Right forelimb (tissue), 1 donor: ENCODE measurements at regions not wholly inside any gene's neighbourhood (a gene's known extent, or its start where the extent isn't known, plus 50 kb on each side); places are given as distances from the start of the nearest gene placed in this dataset.
"Not testable (repeated sequence)": the region's sequence is repeated elsewhere in the genome, so short reads cannot be mapped to it uniquely, and the experiment has no call there.

Experiments used
- DNase-seq: peaks from one replicate; pipeline ENCODE4 v3.0.0-alpha.2; 2018

- DNase-seq, result no peak
These were observed 253.6 kb downstream of the THBS2 start for GRCh38 chr6:169000022-169000421.

DNA sequence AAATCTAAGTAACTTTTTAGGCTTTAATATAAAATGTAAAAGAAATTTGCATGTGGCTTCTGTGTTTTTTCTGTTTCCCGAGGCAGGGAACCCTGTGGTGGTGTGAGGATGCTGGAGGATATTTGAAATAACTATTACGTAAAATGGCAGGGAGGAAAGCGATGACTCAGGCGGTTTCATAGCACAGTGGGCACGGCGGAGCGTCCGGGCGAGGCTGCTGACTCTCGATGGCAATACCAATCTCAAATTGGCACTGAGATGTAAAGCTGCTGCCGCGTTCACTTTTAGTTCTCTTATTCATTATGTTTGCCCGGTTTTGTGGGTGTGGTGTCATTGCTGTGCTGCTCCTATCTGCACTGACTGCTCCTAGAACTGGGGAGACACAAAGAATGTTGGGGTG lies 254.3 kb downstream of the THBS2 start:
- DNase-seq, result no peak

DNA sequence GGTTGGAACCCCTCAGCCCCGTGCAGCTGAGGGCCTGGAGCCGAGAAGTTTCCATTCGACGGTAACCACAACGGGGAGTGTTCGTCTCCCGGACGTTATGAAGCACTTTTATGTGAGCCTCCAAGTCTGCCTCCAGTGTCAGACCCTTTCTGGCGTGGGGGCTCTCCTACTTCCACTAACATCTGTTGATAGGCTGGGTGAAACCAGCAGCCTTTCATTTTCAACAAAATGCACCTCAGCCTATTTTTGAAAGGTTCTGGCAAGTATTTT lies 257.4 kb downstream of the THBS2 start:
- no peak for DNase-seq

DNA sequence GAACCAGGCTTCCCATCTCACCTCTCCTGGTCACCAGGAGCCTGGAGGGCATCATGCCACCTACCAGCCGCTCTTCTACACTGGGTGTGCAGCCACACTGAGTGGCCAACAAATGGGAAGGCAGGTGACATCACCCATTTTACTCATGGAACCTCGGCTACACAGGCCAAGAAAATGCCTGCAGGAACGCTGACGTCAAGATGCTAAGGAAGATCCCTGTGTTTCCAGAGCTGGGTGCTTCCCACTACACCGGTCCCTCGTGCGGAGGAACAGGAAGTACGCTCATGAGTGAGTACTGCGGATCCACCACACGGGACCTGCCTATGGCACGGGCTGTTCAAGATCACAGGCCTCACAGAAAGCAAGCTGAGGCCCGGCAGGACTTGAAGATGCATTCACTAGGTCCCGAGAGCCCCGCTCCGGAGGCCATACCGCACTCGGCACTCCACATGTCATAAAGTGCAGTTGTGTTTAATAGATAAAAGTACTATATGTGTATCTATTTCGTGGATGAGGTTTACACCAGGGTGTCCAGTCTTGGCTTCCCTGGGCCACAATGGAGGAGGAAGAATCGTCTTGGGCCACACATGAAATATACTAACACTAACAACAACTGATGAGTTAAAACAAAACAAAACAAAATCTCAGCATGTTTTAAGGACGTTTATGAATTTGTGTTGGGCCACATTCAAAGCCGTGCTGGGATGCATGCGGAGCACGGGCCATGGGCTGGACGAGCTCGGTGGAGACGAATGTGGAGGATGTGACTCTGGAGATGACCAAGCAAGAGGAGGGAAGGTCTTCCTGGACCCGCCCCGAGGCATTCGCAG lies 257.9 kb downstream of the THBS2 start:
- DNase-seq, result no peak

DNA sequence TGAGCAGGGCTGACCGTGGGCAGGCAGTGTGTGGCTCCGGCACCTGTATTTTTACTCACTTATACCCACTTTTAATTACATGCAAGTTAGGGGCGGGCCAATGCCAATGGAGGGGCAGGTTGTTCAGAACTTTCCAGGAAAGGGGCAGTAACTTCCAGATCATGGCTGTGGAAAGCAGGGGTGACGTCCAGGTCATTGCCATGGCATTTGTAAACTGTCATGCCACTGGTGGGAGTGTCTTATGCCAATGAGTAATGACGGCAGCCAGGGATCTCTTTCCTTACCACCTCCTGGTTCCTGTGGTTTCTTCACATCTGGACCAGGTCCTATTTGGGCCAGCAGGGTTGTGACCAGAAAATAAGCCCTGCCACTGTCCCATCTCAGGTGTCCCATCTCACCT lies 258.7 kb downstream of the THBS2 start:
- DNase-seq, result no peak

DNA sequence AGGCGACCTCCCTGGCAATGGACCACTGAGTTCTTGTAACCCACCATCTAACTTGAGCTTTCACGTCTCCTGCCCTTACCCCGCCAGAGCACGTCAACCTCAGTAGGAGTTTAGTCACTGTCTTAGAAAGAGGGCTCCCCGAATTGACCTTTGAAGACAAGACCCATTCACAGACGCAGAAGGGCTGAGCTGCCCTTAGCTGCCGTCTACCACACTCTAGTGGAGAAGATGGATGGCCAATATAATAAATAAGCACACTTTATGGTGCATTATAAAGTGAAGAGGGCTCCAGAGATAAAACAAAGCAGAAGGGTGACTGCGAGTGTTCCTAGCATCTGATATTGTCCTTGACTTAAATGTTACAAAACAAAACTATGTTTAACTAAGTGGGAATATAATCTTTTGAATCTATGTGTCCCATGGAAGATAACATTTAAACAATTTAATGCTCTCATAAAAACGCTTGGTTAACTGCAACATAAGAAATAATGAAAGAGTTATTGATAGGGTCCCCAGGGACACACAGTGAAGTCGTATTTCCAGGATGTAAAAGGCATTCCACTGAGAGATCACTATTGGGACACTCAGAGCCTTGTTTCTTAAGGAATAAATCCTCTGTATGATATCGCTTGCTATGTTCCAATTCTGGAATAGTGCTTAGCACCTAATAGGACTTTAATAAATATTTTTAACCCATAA lies 261.1 kb downstream of the THBS2 start:
- DNase-seq, result no peak

- DNase-seq, result not testable (repeated sequence)
These were observed 262.0 kb downstream of the THBS2 start for GRCh38 chr6:168991695-168992094.

- DNase-seq, result no peak
These were observed 263.5 kb downstream of the THBS2 start for GRCh38 chr6:168990019-168990751.

- no peak for DNase-seq
These were observed 264.2 kb downstream of the THBS2 start for GRCh38 chr6:168989421-168989820.

GRCh38 chr6:168988801-168989200 lies 264.8 kb downstream of the THBS2 start:
- no peak for DNase-seq

- DNase-seq, result no peak
These were observed 265.4 kb downstream of the THBS2 start for GRCh38 chr6:168988280-168988679.

DNA sequence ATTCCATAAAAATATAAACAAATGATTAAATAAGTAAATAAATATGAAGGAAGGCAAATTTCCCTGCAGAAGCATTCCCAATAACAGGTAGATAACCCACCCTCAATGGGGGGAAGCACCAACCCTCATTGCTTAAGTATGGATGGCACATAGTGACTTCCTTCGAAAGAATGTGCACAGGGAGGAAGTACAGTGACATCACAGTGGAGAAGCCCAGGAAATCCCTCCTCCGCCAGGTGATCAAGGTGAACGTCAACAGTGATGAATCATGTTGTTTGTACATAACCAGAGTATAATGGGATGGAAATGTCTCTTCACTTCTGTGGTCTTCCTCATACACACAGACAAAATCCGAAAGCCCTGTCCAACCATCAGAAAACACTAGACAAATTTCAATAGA lies 267.9 kb downstream of the THBS2 start:
- DNase-seq, result no peak

DNA sequence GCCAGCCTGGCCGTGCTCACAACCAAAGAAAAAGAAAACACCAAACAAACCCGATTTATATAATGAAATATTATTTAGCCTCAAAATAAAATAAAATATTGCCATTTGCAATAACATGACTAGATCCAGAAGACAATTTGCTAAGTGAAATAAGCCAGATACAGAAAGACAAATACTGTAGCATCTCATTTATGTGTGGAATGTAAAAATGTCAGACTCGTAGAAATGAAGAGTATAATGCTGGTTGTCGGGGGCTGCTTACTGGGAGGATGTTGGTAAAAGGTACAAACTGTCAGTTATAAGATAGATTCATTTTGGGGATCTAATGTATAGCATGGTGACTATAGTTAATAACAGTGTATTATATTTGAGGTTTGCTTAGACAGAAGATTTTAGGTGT lies 269.7 kb downstream of the THBS2 start:
- DNase-seq, result no peak

DNA sequence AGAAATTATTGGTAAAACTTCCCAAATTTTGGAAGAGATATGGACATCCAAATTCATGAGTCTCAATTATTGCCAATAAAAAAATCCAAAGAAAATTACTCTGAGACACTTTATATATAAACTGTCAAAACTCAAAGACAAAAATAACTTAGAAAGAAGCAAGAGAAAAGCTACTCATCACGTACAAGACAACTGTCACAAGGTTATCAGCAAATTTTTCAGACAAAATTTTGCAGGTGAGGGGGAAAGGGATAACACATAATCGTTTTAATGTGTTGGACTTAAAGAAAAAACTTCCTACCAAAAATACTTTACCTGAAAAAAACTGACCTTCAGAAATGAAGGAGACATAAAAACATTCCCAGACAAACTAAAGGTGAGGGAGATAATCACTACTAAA lies 272.5 kb downstream of the THBS2 start:
- no peak for DNase-seq

GRCh38 chr6:168979254-168979653 lies 274.4 kb downstream of the THBS2 start:
- no peak for DNase-seq

GRCh38 chr6:168972128-168972527 lies 281.5 kb downstream of the THBS2 start:
- DNase-seq, result no peak

- no peak for DNase-seq
These were observed 282.1 kb downstream of the THBS2 start for GRCh38 chr6:168971549-168971948.

DNA sequence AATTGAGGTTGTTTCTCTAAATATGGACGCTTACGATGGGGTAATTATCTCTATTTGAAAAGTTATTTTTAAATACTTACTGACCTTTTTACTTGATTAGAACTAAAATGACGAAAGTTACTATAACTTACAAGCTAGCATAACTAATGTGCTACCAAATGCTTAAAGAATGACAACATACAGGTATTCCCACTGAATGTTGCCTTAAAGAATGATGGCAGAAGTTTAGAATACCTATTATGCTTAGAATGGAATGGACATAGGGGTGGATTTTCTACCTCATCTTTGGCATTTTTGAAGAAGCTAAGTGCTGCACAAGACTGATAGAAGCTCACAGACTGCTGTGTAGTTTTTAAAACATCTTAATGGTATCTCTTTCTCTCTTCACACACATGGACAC lies 284.8 kb downstream of the THBS2 start:
- DNase-seq, result no peak

DNA sequence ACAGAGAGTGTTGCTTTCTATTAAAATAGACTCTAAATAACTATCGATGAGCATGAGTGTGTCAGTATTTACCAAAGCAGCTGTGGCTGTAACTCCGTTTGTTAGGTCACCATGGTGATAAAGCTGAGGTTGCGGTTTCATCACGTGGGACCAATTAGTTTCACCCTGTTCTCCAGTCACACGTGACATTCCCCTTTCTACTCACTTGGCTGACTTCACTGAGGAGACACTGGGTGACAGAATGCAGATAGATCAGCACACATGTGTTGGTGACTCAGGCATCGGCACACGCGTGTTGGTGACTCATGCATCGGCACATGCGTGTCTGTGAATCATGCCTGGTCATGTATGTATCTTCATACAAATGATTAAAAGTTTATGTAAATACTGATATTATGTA lies 285.4 kb downstream of the THBS2 start:
- DNase-seq, result peak; percentile 63

DNA sequence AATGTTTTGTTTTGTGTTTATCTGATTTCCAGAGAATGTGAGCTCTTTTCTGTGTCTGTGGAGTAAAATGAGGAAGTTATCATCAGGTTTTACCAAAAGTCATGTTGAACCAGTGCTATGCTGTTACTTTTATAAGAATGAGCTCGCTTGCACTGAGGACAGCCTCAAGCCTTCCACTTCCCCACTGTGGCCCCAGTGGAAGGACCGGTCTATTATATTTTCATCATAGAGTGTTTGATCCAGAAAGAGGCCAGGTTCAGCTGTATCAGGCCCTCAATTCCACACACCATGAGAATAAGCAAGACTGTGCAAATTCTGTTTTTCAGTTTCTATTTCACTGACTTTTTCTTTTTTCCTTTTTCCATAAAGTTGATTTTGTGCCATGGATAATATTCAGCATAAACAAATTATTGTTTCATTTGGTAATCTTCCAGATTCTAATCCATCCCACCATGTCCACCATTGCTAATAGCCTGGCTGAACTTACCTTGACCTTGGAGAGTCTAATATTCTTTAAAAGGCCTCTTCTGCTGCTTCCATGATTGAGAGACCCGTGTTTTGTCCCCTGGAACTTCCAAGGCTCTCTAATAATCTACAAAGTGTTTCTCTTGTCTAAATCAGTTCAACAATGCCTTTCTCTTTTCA lies 286.2 kb downstream of the THBS2 start:
- no peak for DNase-seq

- no peak for DNase-seq
These were observed 289.4 kb downstream of the THBS2 start for GRCh38 chr6:168964138-168964835.

- no peak for DNase-seq
These were observed 290.8 kb downstream of the THBS2 start for GRCh38 chr6:168962886-168963285.

DNA sequence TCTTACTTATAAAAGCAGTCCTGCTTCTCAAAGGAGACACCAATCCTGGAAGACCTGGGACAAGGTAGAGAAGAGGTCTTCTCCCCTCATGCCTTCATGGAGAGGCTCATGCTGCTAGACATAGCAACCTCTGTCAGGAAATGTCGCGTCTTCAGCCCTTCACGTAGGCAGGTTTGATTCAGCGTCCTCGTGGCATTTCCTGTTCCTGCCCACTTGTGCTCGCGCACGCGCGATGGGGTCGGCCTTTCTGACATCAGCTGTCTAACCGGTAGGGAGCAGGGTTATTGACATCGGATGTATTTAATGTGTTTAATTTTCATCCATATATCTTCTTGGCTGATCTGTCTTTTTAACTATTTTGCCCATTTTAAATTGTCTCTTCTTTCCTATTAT lies 292.4 kb downstream of the THBS2 start:
- DNase-seq, result no peak
